Lower lobe of right lung (tissue), 2 donors: ENCODE measurements at regions not wholly inside any gene's neighbourhood (a gene's known extent, or its start where the extent isn't known, plus 50 kb on each side); places are given as distances from the start of the nearest gene placed in this dataset.

Experiments
- ATAC-seq, 2 donors: fragments of 200-7000 bp; cut with Tn5 transposase; one replicate each; pipeline ENCODE4 v1.9.1; 2020 to 2022; ENCODE audit warnings: mild to moderate bottlenecking in 2 of 2, moderate library complexity in 2 of 2
- DNase-seq: peaks from one replicate; pipeline ENCODE4 v3.0.0-alpha.2; 2020
- H3K27ac ChIP-seq: fragments of 200-600 bp; one replicate; pipeline ENCODE4 v1.8.0; 2022
- H3K27me3 ChIP-seq: fragments of 200-600 bp; one replicate; pipeline ENCODE4 v1.8.0; 2022; ENCODE audit warnings: low read depth
- H3K36me3 ChIP-seq: fragments of 200-600 bp; one replicate; pipeline ENCODE4 v1.8.0; 2022; ENCODE audit warnings: mild to moderate bottlenecking
- H3K4me1 ChIP-seq: fragments of 200-600 bp; one replicate; pipeline ENCODE4 v1.8.0; 2022
- H3K4me3 ChIP-seq: fragments of 200-600 bp; one replicate; pipeline ENCODE4 v1.8.0; 2022; ENCODE audit warnings: mild to moderate bottlenecking
- H3K9me3 ChIP-seq: fragments of 200-600 bp; one replicate; pipeline ENCODE4 v1.8.0; 2022
- intact Hi-C: fragments of 100-400 bp; cut with DNase I; formaldehyde crosslinking; loops from one replicate; pipeline ENCODE4 v1.11.0; 2022
- TF ChIP-seq, protein P1 (sequence below): fragments of 200-600 bp; IDR thresholded peaks from one replicate; pipeline ENCODE4 v1.8.0; 2022; ENCODE audit warnings: antibody characterized with exemption, mild to moderate bottlenecking
- donor health status: DM: no; HTN: yes; CAD: no; lungs with severe emphysema.

- H3K27ac ChIP-seq, result no peak overlapping the region
- TF ChIP-seq, protein P1, sequence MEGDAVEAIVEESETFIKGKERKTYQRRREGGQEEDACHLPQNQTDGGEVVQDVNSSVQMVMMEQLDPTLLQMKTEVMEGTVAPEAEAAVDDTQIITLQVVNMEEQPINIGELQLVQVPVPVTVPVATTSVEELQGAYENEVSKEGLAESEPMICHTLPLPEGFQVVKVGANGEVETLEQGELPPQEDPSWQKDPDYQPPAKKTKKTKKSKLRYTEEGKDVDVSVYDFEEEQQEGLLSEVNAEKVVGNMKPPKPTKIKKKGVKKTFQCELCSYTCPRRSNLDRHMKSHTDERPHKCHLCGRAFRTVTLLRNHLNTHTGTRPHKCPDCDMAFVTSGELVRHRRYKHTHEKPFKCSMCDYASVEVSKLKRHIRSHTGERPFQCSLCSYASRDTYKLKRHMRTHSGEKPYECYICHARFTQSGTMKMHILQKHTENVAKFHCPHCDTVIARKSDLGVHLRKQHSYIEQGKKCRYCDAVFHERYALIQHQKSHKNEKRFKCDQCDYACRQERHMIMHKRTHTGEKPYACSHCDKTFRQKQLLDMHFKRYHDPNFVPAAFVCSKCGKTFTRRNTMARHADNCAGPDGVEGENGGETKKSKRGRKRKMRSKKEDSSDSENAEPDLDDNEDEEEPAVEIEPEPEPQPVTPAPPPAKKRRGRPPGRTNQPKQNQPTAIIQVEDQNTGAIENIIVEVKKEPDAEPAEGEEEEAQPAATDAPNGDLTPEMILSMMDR, result no peak
- no peaks in the 10 kb centered on the region for H3K27me3 ChIP-seq
- intact Hi-C loops, result no loop called here
- H3K4me1 ChIP-seq, result no peaks in the 10 kb centered on the region
- DNase-seq, result no peak
- ATAC-seq, result no peak
- no peak overlapping the region for H3K4me3 ChIP-seq
- no peaks in the 10 kb centered on the region for H3K9me3 ChIP-seq
- H3K36me3 ChIP-seq, result no peaks in the 10 kb centered on the region
Observed at GRCh38 chr16:59567496-59567895, 833.4 kb upstream of the GOT2 start.

DNA sequence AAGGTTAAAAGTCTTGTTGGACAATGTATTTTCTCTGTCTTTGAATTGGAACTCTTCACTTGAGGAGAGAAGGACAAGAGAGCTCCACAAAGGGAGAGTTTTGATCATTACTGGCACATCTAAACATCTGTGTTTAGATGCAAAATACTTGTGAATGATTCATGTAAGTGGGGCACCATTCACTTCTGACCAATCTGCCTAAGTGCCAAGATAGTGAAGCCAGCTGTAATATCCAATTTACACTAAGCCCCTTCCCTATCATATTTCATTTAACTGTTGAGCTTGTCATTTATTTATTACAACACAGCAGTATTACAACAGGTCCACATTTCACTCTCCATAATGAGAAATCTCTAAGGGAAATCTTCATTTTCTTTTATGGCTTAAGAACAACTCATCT lies 832.3 kb upstream of the GOT2 start:
- intact Hi-C loops, result no loop called here
- Histone ChIP-seq H3K4me3 (no peak overlapping the region), H3K9me3 (no peaks in the 10 kb centered on the region), H3K27ac (no peak overlapping the region), H3K27me3 (no peaks in the 10 kb centered on the region), H3K4me1 (no peaks in the 10 kb centered on the region), H3K36me3 (no peaks in the 10 kb centered on the region)
- no peak for ATAC-seq
- no peak for DNase-seq
- TF ChIP-seq, protein P1, result no peak

DNA sequence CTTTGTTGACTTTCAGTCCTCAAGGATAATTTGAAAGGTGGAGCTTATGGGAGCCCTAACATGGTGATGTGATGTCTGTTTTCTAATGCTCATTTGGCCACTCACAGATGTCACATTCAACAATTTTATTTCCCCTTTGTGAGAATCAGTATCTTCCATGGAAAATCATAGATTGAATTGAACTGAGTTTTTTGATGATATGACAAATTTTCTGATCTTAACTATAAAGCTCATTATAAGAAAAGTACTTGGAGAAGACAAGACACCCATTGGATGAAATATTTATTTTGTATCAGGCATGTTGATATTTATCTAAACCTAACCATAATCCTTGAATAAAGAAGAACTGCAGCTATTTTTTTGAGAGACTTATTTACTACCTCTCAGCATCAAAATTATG lies 824.6 kb upstream of the GOT2 start:
- Histone ChIP-seq H3K36me3 (no peaks in the 10 kb centered on the region), H3K27ac (no peak overlapping the region), H3K9me3 (no peaks in the 10 kb centered on the region), H3K4me1 (no peaks in the 10 kb centered on the region), H3K27me3 (no peaks in the 10 kb centered on the region), H3K4me3 (no peak overlapping the region)
- no peak for DNase-seq
- ATAC-seq, result no peak
- TF ChIP-seq, protein P1, result no peak
- intact Hi-C loops, result no loop called here

- Histone ChIP-seq H3K36me3 (no peaks in the 10 kb centered on the region), H3K27ac (no peak overlapping the region), H3K9me3 (no peaks in the 10 kb centered on the region), H3K4me1 (no peaks in the 10 kb centered on the region), H3K27me3 (no peaks in the 10 kb centered on the region), H3K4me3 (no peak overlapping the region)
- no peak for ATAC-seq
- intact Hi-C loops, result no loop called here
- no peak for DNase-seq
- TF ChIP-seq, protein P1, result no peak
Observed at GRCh38 chr16:59552164-59552563, 818.0 kb upstream of the GOT2 start.

DNA sequence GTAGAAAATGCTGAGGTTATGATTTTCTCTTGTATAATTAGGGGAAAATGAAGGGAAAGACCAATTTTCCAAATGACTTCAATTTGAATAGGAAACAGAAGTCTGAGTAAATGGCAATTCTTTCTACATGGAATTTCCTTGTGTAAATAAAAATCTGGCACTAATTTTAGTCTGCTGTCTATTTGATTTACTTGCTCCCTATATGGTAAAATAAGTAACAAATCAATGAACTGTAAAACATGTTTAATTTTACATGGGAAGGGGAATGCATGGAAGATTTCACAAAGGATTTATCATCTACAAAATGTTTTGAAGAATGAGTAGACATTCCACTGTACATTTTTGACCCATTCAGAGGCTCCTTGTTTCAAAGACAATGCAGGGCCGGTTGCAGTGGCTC lies 811.6 kb upstream of the GOT2 start:
- ATAC-seq (no peak), DNase-seq (no peak)
- H3K27me3 ChIP-seq, result no peaks in the 10 kb centered on the region
- H3K36me3 ChIP-seq, result no peaks in the 10 kb centered on the region
- TF ChIP-seq, protein P1, result no peak
- no peaks in the 10 kb centered on the region for H3K4me1 ChIP-seq
- H3K4me3 ChIP-seq, result no peak overlapping the region
- intact Hi-C loops, result no loop called here
- H3K9me3 ChIP-seq, result no peaks in the 10 kb centered on the region
- H3K27ac ChIP-seq, result no peak overlapping the region

DNA sequence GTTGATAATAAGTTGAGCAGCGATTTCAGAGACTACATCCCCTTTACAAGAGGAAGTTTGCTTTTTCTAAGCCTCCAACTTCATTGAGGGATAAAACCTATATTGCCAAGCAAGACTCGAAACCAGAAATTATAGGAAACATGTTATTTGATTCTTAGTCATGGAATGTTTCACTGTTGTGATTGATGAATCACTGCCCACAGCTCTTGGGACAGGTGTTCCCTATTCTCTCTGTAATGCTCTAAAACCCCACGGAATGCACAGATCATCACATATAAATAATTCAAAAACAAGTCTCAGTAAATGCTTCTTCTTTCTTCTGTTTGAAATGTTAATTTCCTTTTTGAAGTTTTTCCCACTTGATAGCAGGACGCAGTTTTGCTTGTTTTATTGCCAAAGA lies 809.5 kb upstream of the GOT2 start:
- Histone ChIP-seq H3K27me3 (no peaks in the 10 kb centered on the region), H3K4me1 (no peaks in the 10 kb centered on the region), H3K27ac (no peak overlapping the region), H3K36me3 (no peaks in the 10 kb centered on the region), H3K9me3 (no peaks in the 10 kb centered on the region), H3K4me3 (no peak overlapping the region)
- TF ChIP-seq, protein P1, result no peak
- DNase-seq (no peak), ATAC-seq (no peak)
- intact Hi-C loops, result no loop called here
